ENCODE measurements at regions not wholly inside any gene's neighbourhood (a gene's known extent, or its start where the extent isn't known, plus 50 kb on each side); places are given as distances from the start of the nearest gene placed in this dataset.

GRCh38 chr2:173523497-173523896 lies 168.8 kb downstream of the CDCA7 start:
- TF ChIP-seq CTCF (IDR thresholded peaks at IDR 0.05) (no peak), EP300 (IDR thresholded peaks at IDR 0.05) (no peak), POLR2A (IDR thresholded peaks at IDR 0.05) (no peak)

Data from ovary (tissue), 3 donors.